Astrocyte (in vitro differentiated cells and primary cell): ENCODE measurements at regions not wholly inside any gene's neighbourhood (a gene's known extent, or its start where the extent isn't known, plus 50 kb on each side); places are given as distances from the start of the nearest gene placed in this dataset.

ENCODE experiments used
- CTCF ChIP-seq: IDR thresholded peaks from 2 replicates; pipeline ENCODE4 v1.5.1; 2011; ENCODE audit warnings: low read depth, mild to moderate bottlenecking, inconsistent platforms, low read length, moderate library complexity; ENCODE audit not compliant: insufficient read depth
- EZH2 ChIP-seq: IDR thresholded peaks from 2 replicates; pipeline ENCODE4 v1.6.1; 2012; ENCODE audit warnings: mild to moderate bottlenecking, low read length, inconsistent platforms; ENCODE audit not compliant: insufficient read depth

- TF ChIP-seq CTCF (no peak), EZH2 (no peak)
Observed at GRCh38 chrX:39481621-39482020, 616.1 kb downstream of the BCOR start.
